Karpas-422 (cell line): ENCODE measurements at regions not wholly inside any gene's neighbourhood (a gene's known extent, or its start where the extent isn't known, plus 50 kb on each side); places are given as distances from the start of the nearest gene placed in this dataset.

Experiments
- DNase-seq: peaks from one replicate; pipeline ENCODE4 v3.0.0-alpha.2; 2015
- H2AFZ ChIP-seq: fragments of 200-600 bp; sonication (generic); 2 replicates; pipeline ENCODE4 v1.6.1; 2014; ENCODE audit warnings: antibody characterized with exemption, low read length, mixed read lengths
- H3K27ac ChIP-seq: fragments of 200-600 bp; sonication (generic); 2 replicates; pipeline ENCODE4 v1.5.1; 2014; ENCODE audit warnings: mild to moderate bottlenecking, low read length, moderate library complexity
- H3K27me3 ChIP-seq: fragments of 200-600 bp; sonication (generic); 2 replicates; pipeline ENCODE4 v1.6.1; 2014; ENCODE audit warnings: low read length, mixed read lengths
- H3K36me3 ChIP-seq: fragments of 200-600 bp; sonication (generic); 2 replicates; pipeline ENCODE4 v1.6.1; 2014; ENCODE audit warnings: low read length, mixed read lengths; ENCODE audit not compliant: insufficient read depth
- H3K4me1 ChIP-seq: fragments of 200-600 bp; sonication (generic); 2 replicates; pipeline ENCODE4 v1.6.1; 2014; ENCODE audit warnings: mild to moderate bottlenecking, low read length, mixed read lengths
- H3K4me2 ChIP-seq: fragments of 200-600 bp; sonication (generic); 2 replicates; pipeline ENCODE4 v1.6.1; 2014; ENCODE audit warnings: low read length, low read depth, mild to moderate bottlenecking; ENCODE audit not compliant: poor library complexity, severe bottlenecking
- H3K4me3 ChIP-seq: fragments of 200-600 bp; sonication (generic); 2 replicates; pipeline ENCODE4 v1.5.1; 2014; ENCODE audit warnings: mild to moderate bottlenecking, antibody characterized with exemption, low read length, mixed read lengths
- H3K79me2 ChIP-seq: fragments of 200-600 bp; sonication (generic); 2 replicates; pipeline ENCODE4 v1.6.1; 2014; ENCODE audit warnings: mild to moderate bottlenecking, low read length, mixed read lengths
- H3K9ac ChIP-seq: fragments of 200-600 bp; sonication (generic); 2 replicates; pipeline ENCODE4 v1.6.0; 2014; ENCODE audit warnings: low read length
- H3K9me2 ChIP-seq: fragments of 200-600 bp; sonication (generic), shearing (Covaris generic); replicated peaks from 2 replicates; pipeline ENCODE4 v1.6.0; 2014; ENCODE audit warnings: mild to moderate bottlenecking, low read length, moderate library complexity; ENCODE audit not compliant: insufficient read depth
- H3K9me3 ChIP-seq: fragments of 300-700, 200-600 bp; sonication (generic); 2 replicates; pipeline ENCODE4 v1.6.1; 2014; ENCODE audit warnings: low read length, mixed read lengths
- H4K20me1 ChIP-seq: fragments of 200-600 bp; sonication (generic); 2 replicates; pipeline ENCODE4 v1.6.1; 2014; ENCODE audit warnings: mild to moderate bottlenecking, antibody characterized with exemption, low read length, low read depth; ENCODE audit not compliant: insufficient read depth

DNA sequence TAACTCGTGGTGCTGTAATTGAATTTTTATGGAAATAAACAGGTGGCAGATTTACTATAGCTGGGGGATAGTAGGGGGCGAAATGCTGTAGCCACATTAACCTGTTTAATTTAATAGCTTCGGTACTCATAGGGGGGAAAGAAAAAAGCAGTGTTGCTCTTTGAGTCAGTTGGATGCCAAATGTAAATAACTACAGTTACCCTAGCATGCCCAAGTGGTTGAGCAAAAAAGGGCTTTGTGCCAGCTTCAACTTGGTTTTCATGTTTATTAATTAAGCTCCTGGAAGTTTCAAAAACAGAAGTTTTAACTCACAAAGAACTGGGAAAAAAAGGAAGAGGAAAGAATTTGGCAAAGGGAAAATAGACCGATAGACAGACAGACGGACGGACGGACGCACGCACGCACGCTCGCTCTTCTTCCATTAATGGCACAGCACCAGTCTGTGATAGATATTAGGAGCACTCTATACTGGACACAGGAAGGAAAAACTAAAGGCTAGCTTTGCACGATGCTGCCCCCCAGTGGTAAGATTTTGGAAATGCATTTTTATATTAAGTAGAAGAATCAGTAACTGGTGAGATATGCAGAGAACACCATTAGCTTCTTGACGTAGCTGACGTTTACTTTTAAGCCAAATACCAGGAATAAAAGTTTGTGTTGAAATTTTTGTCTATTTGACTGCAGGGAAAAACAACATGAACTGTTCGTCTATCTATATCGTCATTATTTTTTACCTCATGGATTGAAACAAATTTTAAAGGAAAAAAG is 151.8 kb downstream of the SLC7A11 start:
- peak; percentile 88 for DNase-seq
- no peaks in the 10 kb centered on the region for H3K9me3 ChIP-seq
- no peaks in the 10 kb centered on the region for H3K27me3 ChIP-seq
- H4K20me1 ChIP-seq = no peaks in the 10 kb centered on the region
- no peaks in the 10 kb centered on the region for H3K79me2 ChIP-seq
- H3K36me3 ChIP-seq = no peaks in the 10 kb centered on the region
- H2AFZ ChIP-seq = peak overlapping the region; percentile 23; the same call in 1 of the 2 replicates
- peaks cover 5% of the 10 kb centered on the region for H3K4me1 ChIP-seq
- no peak overlapping the region for H3K27ac ChIP-seq
- no peak overlapping the region for H3K9ac ChIP-seq
- peak overlapping the region; percentile 39 for H3K4me2 ChIP-seq
- no peaks in the 10 kb centered on the region for H3K9me2 ChIP-seq
- no peak overlapping the region for H3K4me3 ChIP-seq

DNA sequence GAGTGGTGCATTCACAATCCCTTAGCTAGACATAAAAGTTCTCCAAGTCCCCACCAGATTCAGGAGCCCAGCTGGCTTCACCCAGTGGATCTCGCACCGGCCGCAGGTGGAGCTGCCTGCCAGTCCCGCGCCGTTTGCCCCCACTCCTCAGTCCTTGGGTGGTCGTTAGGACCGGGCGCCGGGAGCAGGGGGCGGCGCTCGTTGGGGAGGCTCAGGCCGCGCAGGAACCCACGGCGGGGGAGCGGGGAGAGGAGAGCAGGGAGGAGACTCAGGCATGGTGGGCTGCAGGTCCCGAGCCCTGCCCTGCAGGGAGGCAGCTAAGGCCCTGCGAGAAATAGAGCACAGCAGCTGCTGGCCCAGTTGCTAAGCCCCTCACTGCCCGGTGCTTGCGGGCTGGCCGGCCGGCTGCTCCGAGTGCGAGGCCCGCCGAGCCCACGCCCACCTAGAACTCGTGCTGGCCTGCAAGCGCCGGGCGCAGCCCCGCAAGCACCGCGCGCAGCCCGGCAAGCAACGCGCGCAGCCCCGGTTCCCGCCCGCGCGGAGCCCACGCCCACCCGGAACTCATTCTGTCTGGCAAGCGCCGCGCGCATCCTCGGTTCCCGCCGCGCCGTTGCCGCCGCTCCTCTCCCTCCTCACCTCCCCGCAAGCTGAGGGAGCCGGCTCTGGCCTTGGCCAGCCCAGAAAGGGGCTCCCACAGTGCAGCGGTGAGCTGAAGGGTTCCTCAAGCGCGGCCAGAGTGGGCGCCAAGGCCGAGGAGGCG is 153.5 kb downstream of the SLC7A11 start:
- H2AFZ ChIP-seq = no peak overlapping the region
- H3K79me2 ChIP-seq = no peaks in the 10 kb centered on the region
- no peak overlapping the region for H3K27ac ChIP-seq
- H3K9ac ChIP-seq = no peak overlapping the region
- peaks cover 5% of the 10 kb centered on the region for H3K4me1 ChIP-seq
- no peaks in the 10 kb centered on the region for H4K20me1 ChIP-seq
- H3K4me3 ChIP-seq = no peak overlapping the region
- H3K4me2 ChIP-seq = no peak overlapping the region
- DNase-seq = no peak
- H3K27me3 ChIP-seq = no peaks in the 10 kb centered on the region
- H3K9me3 ChIP-seq = no peaks in the 10 kb centered on the region
- no peaks in the 10 kb centered on the region for H3K9me2 ChIP-seq
- H3K36me3 ChIP-seq = no peaks in the 10 kb centered on the region

GRCh38 chr4:138087066-138087719 is 155.0 kb downstream of the SLC7A11 start:
- Histone ChIP-seq H3K9me3 (no peaks in the 10 kb centered on the region), H3K27me3 (no peaks in the 10 kb centered on the region), H3K9me2 (no peaks in the 10 kb centered on the region), H3K4me1 (peaks cover 5% of the 10 kb centered on the region), H3K4me3 (no peak overlapping the region), H2AFZ (no peak overlapping the region), H3K4me2 (no peak overlapping the region), H3K27ac (no peak overlapping the region), H4K20me1 (no peaks in the 10 kb centered on the region), H3K9ac (no peak overlapping the region), H3K79me2 (no peaks in the 10 kb centered on the region), H3K36me3 (no peaks in the 10 kb centered on the region)
- no peak for DNase-seq

- no peak overlapping the region for H3K9ac ChIP-seq
- H3K4me1 ChIP-seq = peaks cover 5% of the 10 kb centered on the region
- H3K27me3 ChIP-seq = no peaks in the 10 kb centered on the region
- H3K4me3 ChIP-seq = no peak overlapping the region
- no peaks in the 10 kb centered on the region for H3K9me2 ChIP-seq
- no peak overlapping the region for H3K27ac ChIP-seq
- H3K79me2 ChIP-seq = no peaks in the 10 kb centered on the region
- no peak for DNase-seq
- no peaks in the 10 kb centered on the region for H4K20me1 ChIP-seq
- H2AFZ ChIP-seq = no peak overlapping the region
- H3K9me3 ChIP-seq = no peaks in the 10 kb centered on the region
- H3K4me2 ChIP-seq = no peak overlapping the region
- no peaks in the 10 kb centered on the region for H3K36me3 ChIP-seq
Observed at GRCh38 chr4:138086611-138087041, 155.5 kb downstream of the SLC7A11 start.

GRCh38 chr4:138085736-138086305 is 156.3 kb downstream of the SLC7A11 start:
- H3K4me1 ChIP-seq = peaks cover 3% of the 10 kb centered on the region
- no peak overlapping the region for H3K4me3 ChIP-seq
- H3K9ac ChIP-seq = no peak overlapping the region
- H4K20me1 ChIP-seq = no peaks in the 10 kb centered on the region
- H3K4me2 ChIP-seq = no peak overlapping the region
- no peak overlapping the region for H2AFZ ChIP-seq
- no peaks in the 10 kb centered on the region for H3K36me3 ChIP-seq
- no peaks in the 10 kb centered on the region for H3K9me3 ChIP-seq
- DNase-seq = no peak
- H3K9me2 ChIP-seq = no peaks in the 10 kb centered on the region
- H3K79me2 ChIP-seq = no peaks in the 10 kb centered on the region
- H3K27me3 ChIP-seq = no peaks in the 10 kb centered on the region
- no peak overlapping the region for H3K27ac ChIP-seq

- Histone ChIP-seq H3K27ac (no peak overlapping the region), H3K36me3 (no peaks in the 10 kb centered on the region), H3K4me2 (no peak overlapping the region), H3K9ac (no peak overlapping the region), H3K9me2 (no peaks in the 10 kb centered on the region), H2AFZ (no peak overlapping the region), H3K79me2 (no peaks in the 10 kb centered on the region), H3K4me1 (no peaks in the 10 kb centered on the region), H3K27me3 (no peaks in the 10 kb centered on the region), H4K20me1 (no peaks in the 10 kb centered on the region), H3K9me3 (no peaks in the 10 kb centered on the region), H3K4me3 (no peak overlapping the region)
- DNase-seq = no peak
Observed at GRCh38 chr4:138078751-138079520, 163.2 kb downstream of the SLC7A11 start.

DNA sequence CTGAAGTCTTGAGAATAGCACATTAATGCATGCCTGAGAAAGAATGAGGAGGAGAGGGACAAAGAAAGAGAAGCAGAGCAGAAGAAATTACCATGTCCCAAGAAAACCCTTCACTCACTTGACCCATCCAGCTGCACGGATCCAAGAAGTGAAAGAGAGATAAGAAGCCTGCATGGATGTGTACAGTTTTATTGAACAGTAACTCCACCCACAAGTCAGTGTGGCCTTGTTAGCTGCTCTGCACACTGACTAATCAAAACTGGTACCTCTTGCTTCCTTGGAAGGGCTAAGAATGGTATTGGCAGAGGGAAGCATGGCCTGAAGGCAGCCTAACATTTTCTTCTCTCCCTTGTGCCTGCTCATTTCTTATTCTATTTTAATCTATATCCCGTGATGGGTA is 163.9 kb downstream of the SLC7A11 start:
- H3K9me2 ChIP-seq = no peaks in the 10 kb centered on the region
- no peak overlapping the region for H3K9ac ChIP-seq
- no peak for DNase-seq
- H3K27ac ChIP-seq = no peak overlapping the region
- no peak overlapping the region for H3K4me3 ChIP-seq
- no peaks in the 10 kb centered on the region for H3K79me2 ChIP-seq
- H2AFZ ChIP-seq = no peak overlapping the region
- H3K36me3 ChIP-seq = no peaks in the 10 kb centered on the region
- no peak overlapping the region for H3K4me2 ChIP-seq
- no peaks in the 10 kb centered on the region for H3K4me1 ChIP-seq
- H3K27me3 ChIP-seq = no peaks in the 10 kb centered on the region
- H4K20me1 ChIP-seq = no peaks in the 10 kb centered on the region
- no peaks in the 10 kb centered on the region for H3K9me3 ChIP-seq
